Caki2 (cell line): ENCODE measurements at regions not wholly inside any gene's neighbourhood (a gene's known extent, or its start where the extent isn't known, plus 50 kb on each side); places are given as distances from the start of the nearest gene placed in this dataset.

Source experiments
- DNase-seq: peaks from one replicate; pipeline ENCODE4 v3.0.0-alpha.2; 2015; ENCODE audit warnings: low read depth
- in situ Hi-C: cut with HindIII; loops from 2 replicates; pipeline ENCODE4 v1.10.0; 2016; ENCODE audit warnings: low sequenced_read_pairs, low pct_unique_long_range_greater_than_20kb, mixed read lengths

GRCh38 chr19:30219702-30220101, 152.5 kb upstream of the ZNF536 start:
- DNase-seq = no peak
- in situ Hi-C loops = no loop called here

GRCh38 chr19:30221176-30221575, 151.0 kb upstream of the ZNF536 start:
- in situ Hi-C loops = no loop called here
- no peak for DNase-seq

- DNase-seq = no peak
- in situ Hi-C loops = no loop called here
Observed at GRCh38 chr19:30222428-30222873, 149.7 kb upstream of the ZNF536 start.

GRCh38 chr19:30222992-30223865, 149.0 kb upstream of the ZNF536 start:
- DNase-seq = no peak
- in situ Hi-C loops = no loop called here

GRCh38 chr19:30223866-30224688, 148.1 kb upstream of the ZNF536 start:
- in situ Hi-C loops = no loop called here

GRCh38 chr19:30224689-30225606, 147.2 kb upstream of the ZNF536 start:
- in situ Hi-C loops = no loop called here
- DNase-seq = no peak

More at GRCh38 chr19:30223866-30224688, 148.1 kb upstream of the ZNF536 start:
- no peak for DNase-seq

GRCh38 chr19:30225676-30226463, 146.3 kb upstream of the ZNF536 start:
- in situ Hi-C loops = no loop called here
- no peak for DNase-seq

GRCh38 chr19:30226464-30227011, 145.6 kb upstream of the ZNF536 start:
- no peak for DNase-seq
- in situ Hi-C loops = no loop called here

- DNase-seq = no peak
- in situ Hi-C loops = no loop called here
Observed at GRCh38 chr19:30227012-30227621, 145.1 kb upstream of the ZNF536 start.

- in situ Hi-C loops = no loop called here
- DNase-seq = peak; percentile 68
Observed at GRCh38 chr19:30227661-30228112, 144.5 kb upstream of the ZNF536 start.

- DNase-seq = no peak
- in situ Hi-C loops = no loop called here
Observed at GRCh38 chr19:30228113-30228834, 143.9 kb upstream of the ZNF536 start.

GRCh38 chr19:30228835-30229524, 143.2 kb upstream of the ZNF536 start:
- in situ Hi-C loops = no loop called here
- no peak for DNase-seq

GRCh38 chr19:30229525-30230174, 142.5 kb upstream of the ZNF536 start:
- in situ Hi-C loops = no loop called here
- DNase-seq = no peak

GRCh38 chr19:30231408-30232318, 140.5 kb upstream of the ZNF536 start:
- in situ Hi-C loops = no loop called here
- DNase-seq = no peak
